ENCODE measurements at regions not wholly inside any gene's neighbourhood (a gene's known extent, or its start where the extent isn't known, plus 50 kb on each side); places are given as distances from the start of the nearest gene placed in this dataset.

GRCh38 chr3:193929373-193929772 is 206.6 kb upstream of the HES1 start:
- no peak overlapping the region for H3K4me3 ChIP-seq (ENCODE audit: low read length)
- no peak for DNase-seq
- no CpG with 5 or more reads among the region's 5 CpGs for whole genome bisulfite sequencing (ENCODE audit: insufficient coverage, low lambda C conversion rate)
- no peaks in the 10 kb centered on the region for H3K4me1 ChIP-seq (ENCODE audit: control insufficient read depth, insufficient read depth, low read length)
- H3K9me3 ChIP-seq (ENCODE audit: control insufficient read depth, low read depth, low read length) = no peaks in the 10 kb centered on the region
- H3K27me3 ChIP-seq (ENCODE audit: control insufficient read depth, insufficient read depth, low read length) = no peaks in the 10 kb centered on the region
- no peak overlapping the region for H3K27ac ChIP-seq (ENCODE audit: low read length)
- H3K36me3 ChIP-seq (ENCODE audit: control insufficient read depth, insufficient read depth, low read length) = no peaks in the 10 kb centered on the region

DNA sequence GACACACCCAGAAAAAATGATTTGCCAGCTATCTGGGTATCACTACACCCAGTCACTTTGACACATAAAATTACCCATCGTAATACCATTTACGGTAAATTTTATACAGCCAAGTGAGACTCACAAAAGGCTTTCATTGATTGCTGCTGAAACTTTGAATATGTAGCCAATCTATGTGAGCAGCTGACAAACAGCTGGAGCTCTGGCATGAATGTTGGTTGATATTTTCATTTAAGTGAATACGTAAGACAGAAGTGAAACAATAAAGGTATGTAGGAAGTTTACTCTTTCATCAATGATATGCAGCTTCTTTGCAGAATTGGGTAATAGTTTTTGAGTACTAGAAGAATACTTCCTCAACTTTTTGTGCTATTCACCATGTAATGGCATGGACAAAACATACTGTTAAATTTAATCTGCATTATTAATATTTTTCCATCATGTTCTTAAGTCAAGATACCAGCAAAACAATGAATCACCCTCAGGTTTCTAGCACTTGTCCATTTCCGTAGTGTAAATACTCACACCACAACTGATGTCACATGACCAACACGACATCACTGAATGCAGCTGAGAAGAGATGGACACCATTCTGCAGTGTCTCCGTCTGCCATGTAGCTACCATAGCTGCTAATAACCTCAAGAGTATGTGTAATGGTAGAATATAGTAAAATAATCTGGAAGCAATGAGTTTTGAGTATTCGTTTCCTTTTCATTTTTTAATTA is 205.9 kb upstream of the HES1 start:
- no peaks in the 10 kb centered on the region for H3K9me3 ChIP-seq (ENCODE audit: control insufficient read depth, low read depth, low read length)
- no peaks in the 10 kb centered on the region for H3K36me3 ChIP-seq (ENCODE audit: control insufficient read depth, insufficient read depth, low read length)
- no peaks in the 10 kb centered on the region for H3K4me1 ChIP-seq (ENCODE audit: control insufficient read depth, insufficient read depth, low read length)
- DNase-seq = no peak
- 100% methylated on average over 1 of the region's 7 CpGs for WGBS (ENCODE audit: insufficient coverage, low lambda C conversion rate)
- no peaks in the 10 kb centered on the region for H3K27me3 ChIP-seq (ENCODE audit: control insufficient read depth, insufficient read depth, low read length)
- no peak overlapping the region for H3K4me3 ChIP-seq (ENCODE audit: low read length)
- H3K27ac ChIP-seq (ENCODE audit: low read length) = no peak overlapping the region

DNA sequence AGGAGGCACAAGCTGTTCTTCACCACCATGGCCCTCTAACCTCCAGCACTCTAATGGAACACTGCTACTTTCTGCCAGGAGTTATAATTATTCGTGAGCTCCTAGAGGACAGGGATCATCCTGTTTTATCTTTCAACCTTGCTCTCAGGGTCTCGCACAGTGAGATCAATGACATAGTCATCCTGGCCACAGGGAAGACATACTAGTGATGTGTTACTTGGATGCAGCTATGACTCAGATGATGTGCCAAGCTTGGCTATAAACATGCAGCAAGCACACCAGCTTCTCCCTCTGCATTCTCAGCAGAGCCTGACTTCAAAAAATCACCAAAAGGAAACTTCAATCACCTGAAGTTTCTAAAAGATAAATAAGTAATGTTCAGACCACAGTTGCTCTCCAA is 203.8 kb upstream of the HES1 start:
- H3K27ac ChIP-seq (ENCODE audit: low read length) = no peak overlapping the region
- no peaks in the 10 kb centered on the region for H3K9me3 ChIP-seq (ENCODE audit: control insufficient read depth, low read depth, low read length)
- no peaks in the 10 kb centered on the region for H3K36me3 ChIP-seq (ENCODE audit: control insufficient read depth, insufficient read depth, low read length)
- H3K4me3 ChIP-seq (ENCODE audit: low read length) = no peak overlapping the region
- DNase-seq = no peak
- no CpG with 5 or more reads among the region's 2 CpGs for WGBS (ENCODE audit: insufficient coverage, low lambda C conversion rate)
- no peaks in the 10 kb centered on the region for H3K27me3 ChIP-seq (ENCODE audit: control insufficient read depth, insufficient read depth, low read length)
- H3K4me1 ChIP-seq (ENCODE audit: control insufficient read depth, insufficient read depth, low read length) = no peaks in the 10 kb centered on the region

GRCh38 chr3:193932576-193932975 is 203.4 kb upstream of the HES1 start:
- Histone ChIP-seq H3K4me1 (ENCODE audit: control insufficient read depth, insufficient read depth, low read length) (no peaks in the 10 kb centered on the region), H3K9me3 (ENCODE audit: control insufficient read depth, low read depth, low read length) (no peaks in the 10 kb centered on the region), H3K27ac (ENCODE audit: low read length) (no peak overlapping the region), H3K4me3 (ENCODE audit: low read length) (no peak overlapping the region), H3K36me3 (ENCODE audit: control insufficient read depth, insufficient read depth, low read length) (no peaks in the 10 kb centered on the region), H3K27me3 (ENCODE audit: control insufficient read depth, insufficient read depth, low read length) (no peaks in the 10 kb centered on the region)
- WGBS (ENCODE audit: insufficient coverage, low lambda C conversion rate) = no CpG with 5 or more reads among the region's 4 CpGs
- DNase-seq = no peak

- H3K27ac ChIP-seq (ENCODE audit: low read length) = no peak overlapping the region
- no peaks in the 10 kb centered on the region for H3K9me3 ChIP-seq (ENCODE audit: control insufficient read depth, low read depth, low read length)
- no peak for DNase-seq
- H3K4me3 ChIP-seq (ENCODE audit: low read length) = no peak overlapping the region
- WGBS (ENCODE audit: insufficient coverage, low lambda C conversion rate) = no CpG with 5 or more reads among the region's 1 CpG
- H3K27me3 ChIP-seq (ENCODE audit: control insufficient read depth, insufficient read depth, low read length) = no peaks in the 10 kb centered on the region
- no peaks in the 10 kb centered on the region for H3K36me3 ChIP-seq (ENCODE audit: control insufficient read depth, insufficient read depth, low read length)
- H3K4me1 ChIP-seq (ENCODE audit: control insufficient read depth, insufficient read depth, low read length) = no peaks in the 10 kb centered on the region
These were observed 202.5 kb upstream of the HES1 start for GRCh38 chr3:193933451-193933850.

GRCh38 chr3:193935916-193936315 is 200.0 kb upstream of the HES1 start:
- Histone ChIP-seq H3K36me3 (ENCODE audit: control insufficient read depth, insufficient read depth, low read length) (no peaks in the 10 kb centered on the region), H3K9me3 (ENCODE audit: control insufficient read depth, low read depth, low read length) (no peaks in the 10 kb centered on the region), H3K4me3 (ENCODE audit: low read length) (no peak overlapping the region), H3K4me1 (ENCODE audit: control insufficient read depth, insufficient read depth, low read length) (no peaks in the 10 kb centered on the region), H3K27ac (ENCODE audit: low read length) (no peak overlapping the region), H3K27me3 (ENCODE audit: control insufficient read depth, insufficient read depth, low read length) (no peaks in the 10 kb centered on the region)
- 100% methylated on average over 1 of the region's 1 CpG for WGBS (ENCODE audit: insufficient coverage, low lambda C conversion rate)
- DNase-seq = no peak

DNA sequence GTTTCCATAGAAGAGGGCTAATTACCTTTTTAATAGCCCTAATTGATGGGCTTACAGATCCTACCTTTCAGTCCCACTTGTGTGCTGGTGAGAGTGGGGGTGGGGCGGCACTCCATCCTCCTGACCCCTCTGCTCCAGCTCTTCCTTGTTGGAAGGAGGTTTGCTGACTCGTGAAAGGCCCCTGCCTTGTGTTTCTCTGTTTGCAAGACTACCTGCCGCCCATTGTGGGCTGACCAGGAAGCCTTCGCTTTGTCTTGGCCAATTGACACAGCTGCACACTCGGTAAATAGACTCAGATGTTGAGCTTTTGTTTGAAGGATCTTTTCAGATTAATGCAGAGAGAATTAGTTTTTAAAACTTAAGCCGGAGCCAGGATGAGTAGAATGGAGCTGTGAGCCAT is 197.3 kb upstream of the HES1 start:
- Histone ChIP-seq H3K36me3 (ENCODE audit: control insufficient read depth, insufficient read depth, low read length) (no peaks in the 10 kb centered on the region), H3K27ac (ENCODE audit: low read length) (no peak overlapping the region), H3K4me3 (ENCODE audit: low read length) (no peak overlapping the region), H3K9me3 (ENCODE audit: control insufficient read depth, low read depth, low read length) (no peaks in the 10 kb centered on the region), H3K4me1 (ENCODE audit: control insufficient read depth, insufficient read depth, low read length) (peaks cover 4% of the 10 kb centered on the region), H3K27me3 (ENCODE audit: control insufficient read depth, insufficient read depth, low read length) (no peaks in the 10 kb centered on the region)
- no peak for DNase-seq
- WGBS (ENCODE audit: insufficient coverage, low lambda C conversion rate) = no CpG with 5 or more reads among the region's 6 CpGs

GRCh38 chr3:193939527-193939926 is 196.4 kb upstream of the HES1 start:
- Histone ChIP-seq H3K9me3 (ENCODE audit: control insufficient read depth, low read depth, low read length) (no peaks in the 10 kb centered on the region), H3K4me3 (ENCODE audit: low read length) (no peak overlapping the region), H3K27ac (ENCODE audit: low read length) (no peak overlapping the region), H3K4me1 (ENCODE audit: control insufficient read depth, insufficient read depth, low read length) (peaks cover 4% of the 10 kb centered on the region), H3K36me3 (ENCODE audit: control insufficient read depth, insufficient read depth, low read length) (no peaks in the 10 kb centered on the region), H3K27me3 (ENCODE audit: control insufficient read depth, insufficient read depth, low read length) (no peaks in the 10 kb centered on the region)
- DNase-seq = no peak
- WGBS (ENCODE audit: insufficient coverage, low lambda C conversion rate) = no CpG with 5 or more reads among the region's 4 CpGs

GRCh38 chr3:193940526-193940925 is 195.4 kb upstream of the HES1 start:
- no peaks in the 10 kb centered on the region for H3K9me3 ChIP-seq (ENCODE audit: control insufficient read depth, low read depth, low read length)
- no peak overlapping the region for H3K4me3 ChIP-seq (ENCODE audit: low read length)
- no peak overlapping the region for H3K27ac ChIP-seq (ENCODE audit: low read length)
- H3K36me3 ChIP-seq (ENCODE audit: control insufficient read depth, insufficient read depth, low read length) = no peaks in the 10 kb centered on the region
- no peak for DNase-seq
- no peaks in the 10 kb centered on the region for H3K27me3 ChIP-seq (ENCODE audit: control insufficient read depth, insufficient read depth, low read length)
- H3K4me1 ChIP-seq (ENCODE audit: control insufficient read depth, insufficient read depth, low read length) = peaks cover 4% of the 10 kb centered on the region
- WGBS (ENCODE audit: insufficient coverage, low lambda C conversion rate) = no CpG with 5 or more reads among the region's 7 CpGs

DNA sequence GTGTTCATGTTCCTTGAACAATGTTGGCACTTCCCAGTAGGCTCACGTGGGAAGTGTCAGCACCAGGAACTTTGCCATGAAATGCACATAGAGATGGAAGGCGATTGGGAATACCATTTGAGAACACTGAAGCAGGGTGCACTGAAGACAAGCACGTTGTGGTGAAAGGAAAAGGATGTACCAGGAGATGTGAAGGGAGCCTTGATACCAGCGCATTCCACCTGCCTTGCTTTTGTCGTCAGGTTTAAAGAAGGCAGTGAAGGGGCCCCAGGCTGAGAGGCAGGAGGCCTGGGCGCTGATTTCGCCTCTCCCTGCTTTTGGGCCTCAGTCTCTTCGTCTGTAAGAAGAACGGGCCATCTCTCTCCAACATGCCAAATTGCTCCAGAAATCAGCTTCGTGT is 194.5 kb upstream of the HES1 start:
- H3K9me3 ChIP-seq (ENCODE audit: control insufficient read depth, low read depth, low read length) = no peaks in the 10 kb centered on the region
- no peaks in the 10 kb centered on the region for H3K27me3 ChIP-seq (ENCODE audit: control insufficient read depth, insufficient read depth, low read length)
- no peaks in the 10 kb centered on the region for H3K36me3 ChIP-seq (ENCODE audit: control insufficient read depth, insufficient read depth, low read length)
- H3K27ac ChIP-seq (ENCODE audit: low read length) = no peak overlapping the region
- no peak for DNase-seq
- 100% methylated on average over 1 of the region's 10 CpGs for WGBS (ENCODE audit: insufficient coverage, low lambda C conversion rate)
- H3K4me3 ChIP-seq (ENCODE audit: low read length) = no peak overlapping the region
- H3K4me1 ChIP-seq (ENCODE audit: control insufficient read depth, insufficient read depth, low read length) = peaks cover 4% of the 10 kb centered on the region

- H3K27ac ChIP-seq (ENCODE audit: low read length) = no peak overlapping the region
- no peaks in the 10 kb centered on the region for H3K36me3 ChIP-seq (ENCODE audit: control insufficient read depth, insufficient read depth, low read length)
- no peaks in the 10 kb centered on the region for H3K9me3 ChIP-seq (ENCODE audit: control insufficient read depth, low read depth, low read length)
- H3K4me3 ChIP-seq (ENCODE audit: low read length) = no peak overlapping the region
- H3K27me3 ChIP-seq (ENCODE audit: control insufficient read depth, insufficient read depth, low read length) = no peaks in the 10 kb centered on the region
- 67% methylated on average over 2 of the region's 9 CpGs for WGBS (ENCODE audit: insufficient coverage, low lambda C conversion rate)
- peaks cover 4% of the 10 kb centered on the region for H3K4me1 ChIP-seq (ENCODE audit: control insufficient read depth, insufficient read depth, low read length)
- DNase-seq = no peak
These were observed 193.4 kb upstream of the HES1 start for GRCh38 chr3:193942516-193943055.

Data from large intestine (tissue), 3 donors.